ENCODE measurements at regions not wholly inside any gene's neighbourhood (a gene's known extent, or its start where the extent isn't known, plus 50 kb on each side); places are given as distances from the start of the nearest gene placed in this dataset.

GRCh38 chr9:91066856-91067255 lies 265.2 kb downstream of the SYK start:
- DNase-seq (ENCODE audit: low read depth in 2 of 2): no peak

- DNase-seq (ENCODE audit: low read depth in 2 of 2): no peak
These were observed 265.8 kb downstream of the SYK start for GRCh38 chr9:91067306-91067860.

GRCh38 chr9:91071184-91071990 lies 269.8 kb downstream of the SYK start:
- DNase-seq (ENCODE audit: low read depth in 2 of 2): peak in 1 of 2 donors; percentile 18

- DNase-seq (ENCODE audit: low read depth in 2 of 2): no peak
These were observed 271.6 kb downstream of the SYK start for GRCh38 chr9:91073049-91073810.

- DNase-seq (ENCODE audit: low read depth in 2 of 2): no peak
These were observed 272.5 kb downstream of the SYK start for GRCh38 chr9:91073811-91074771.

- DNase-seq (ENCODE audit: low read depth in 2 of 2): no peak
These were observed 273.2 kb downstream of the SYK start for GRCh38 chr9:91074866-91075265.

- no peak for DNase-seq (ENCODE audit: low read depth in 2 of 2)
These were observed 273.7 kb downstream of the SYK start for GRCh38 chr9:91075279-91075678.

- DNase-seq (ENCODE audit: low read depth in 2 of 2): no peak
These were observed 276.2 kb downstream of the SYK start for GRCh38 chr9:91077624-91078368.

GRCh38 chr9:91078369-91078695 lies 276.7 kb downstream of the SYK start:
- no peak for DNase-seq (ENCODE audit: low read depth in 2 of 2)

GRCh38 chr9:91082731-91083130 lies 279.0 kb downstream of the AUH start:
- DNase-seq (ENCODE audit: low read depth in 2 of 2): no peak

- DNase-seq (ENCODE audit: low read depth in 2 of 2): no peak
These were observed 276.7 kb downstream of the AUH start for GRCh38 chr9:91084896-91085516.

- no peak for DNase-seq (ENCODE audit: low read depth in 2 of 2)
These were observed 276.0 kb downstream of the AUH start for GRCh38 chr9:91085517-91086291.

GRCh38 chr9:91086657-91087461 lies 274.9 kb downstream of the AUH start:
- no peak for DNase-seq (ENCODE audit: low read depth in 2 of 2)

GRCh38 chr9:91087462-91087759 lies 274.3 kb downstream of the AUH start:
- DNase-seq (ENCODE audit: low read depth in 2 of 2): no peak

GRCh38 chr9:91089405-91090129 lies 272.2 kb downstream of the AUH start:
- no peak for DNase-seq (ENCODE audit: low read depth in 2 of 2)

- no peak for DNase-seq (ENCODE audit: low read depth in 2 of 2)
These were observed 271.6 kb downstream of the AUH start for GRCh38 chr9:91090130-91090410.

GRCh38 chr9:91092214-91092613 lies 269.5 kb downstream of the AUH start:
- no peak for DNase-seq (ENCODE audit: low read depth in 2 of 2)

GRCh38 chr9:91094324-91095088 lies 267.2 kb downstream of the AUH start:
- no peak for DNase-seq (ENCODE audit: low read depth in 2 of 2)

Measured in stimulated activated CD4-positive, alpha-beta T cell treated with anti-CD3 and anti-CD28 coated beads, Interleukin-1b, Interleukin-23, amount 100 ng/mL, for 4 hours (primary cell).